ENCODE measurements at regions not wholly inside any gene's neighbourhood (a gene's known extent, or its start where the extent isn't known, plus 50 kb on each side); places are given as distances from the start of the nearest gene placed in this dataset.
"Not testable (repeated sequence)": the region's sequence is repeated elsewhere in the genome, so short reads cannot be mapped to it uniquely, and the experiment has no call there.

GRCh38 chr2:106267997-106268396 is 73.9 kb upstream of the UXS1 start:
- DNase-seq (ENCODE audit: low spot score) (no peak), ATAC-seq (no peak)

GRCh38 chr2:106261871-106262321 is 67.8 kb upstream of the UXS1 start:
- ATAC-seq (no peak), DNase-seq (ENCODE audit: low spot score) (peak; percentile 21)

GRCh38 chr2:106258859-106259258 is 64.8 kb upstream of the UXS1 start:
- peak; percentile 89 for ATAC-seq
- DNase-seq (ENCODE audit: low spot score), result peak; percentile 55

GRCh38 chr2:106257830-106258229 is 63.7 kb upstream of the UXS1 start:
- no peak for DNase-seq (ENCODE audit: low spot score)
- peak; percentile 21 for ATAC-seq

- ATAC-seq (no peak), DNase-seq (ENCODE audit: low spot score) (no peak)
Measured at GRCh38 chr2:106257135-106257534, 63.0 kb upstream of the UXS1 start.

GRCh38 chr2:106249157-106249828 is 55.2 kb upstream of the UXS1 start:
- not testable (repeated sequence) for DNase-seq (ENCODE audit: low spot score)
- ATAC-seq, result peak; percentile 24

GRCh38 chr2:106248548-106249151 is 54.5 kb upstream of the UXS1 start:
- ATAC-seq, result peak; percentile 99
- DNase-seq (ENCODE audit: low spot score), result not testable (repeated sequence)

Data from left lobe of liver (tissue), 2 donors.